Loucy (cell line): ENCODE measurements at regions not wholly inside any gene's neighbourhood (a gene's known extent, or its start where the extent isn't known, plus 50 kb on each side); places are given as distances from the start of the nearest gene placed in this dataset.

Experiments used
- EZH2phosphoT487 ChIP-seq: fragments of 200-600 bp; IDR thresholded peaks from 2 replicates; pipeline ENCODE4 v1.6.1; 2018; ENCODE audit warnings: antibody characterized with exemption, mild to moderate bottlenecking, moderate library complexity, borderline replicate concordance
- TF ChIP-seq, protein P1 (sequence below): fragments of 200-600 bp; sonication (generic); conservative IDR thresholded peaks from 2 replicates; pipeline ENCODE4 v1.5.1; 2014; ENCODE audit warnings: mild to moderate bottlenecking, antibody characterized with exemption, low read length

DNA sequence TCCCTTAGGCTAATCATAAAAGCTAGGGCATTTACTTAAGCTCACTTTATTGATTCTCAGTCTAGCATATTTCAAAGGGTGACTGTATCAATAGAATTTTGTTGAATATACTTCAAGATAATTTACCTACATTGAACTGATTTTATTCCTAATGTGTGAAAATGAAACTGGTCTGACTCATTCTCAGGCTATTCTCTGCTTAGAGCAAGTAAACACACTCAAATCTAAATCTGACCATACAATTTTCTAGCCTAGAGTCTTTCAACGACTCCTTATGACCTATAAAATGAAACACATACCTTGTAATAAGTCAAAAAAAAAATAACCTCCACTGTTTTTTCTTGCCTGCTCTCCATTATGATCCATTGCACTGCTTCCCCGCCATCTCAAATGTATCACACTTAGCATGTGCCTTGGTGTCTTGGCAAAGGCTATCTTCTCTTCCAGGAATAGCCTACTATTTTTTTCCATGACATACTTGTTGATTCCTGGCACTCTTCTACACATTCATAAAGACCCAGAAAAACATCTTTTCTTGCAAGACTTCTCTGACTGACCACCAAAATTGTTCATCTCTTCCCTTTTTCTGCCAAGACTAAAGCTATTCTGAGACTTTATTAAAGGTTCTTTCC, 965.1 kb upstream of the HS3ST1 start:
- TF ChIP-seq, protein P1, sequence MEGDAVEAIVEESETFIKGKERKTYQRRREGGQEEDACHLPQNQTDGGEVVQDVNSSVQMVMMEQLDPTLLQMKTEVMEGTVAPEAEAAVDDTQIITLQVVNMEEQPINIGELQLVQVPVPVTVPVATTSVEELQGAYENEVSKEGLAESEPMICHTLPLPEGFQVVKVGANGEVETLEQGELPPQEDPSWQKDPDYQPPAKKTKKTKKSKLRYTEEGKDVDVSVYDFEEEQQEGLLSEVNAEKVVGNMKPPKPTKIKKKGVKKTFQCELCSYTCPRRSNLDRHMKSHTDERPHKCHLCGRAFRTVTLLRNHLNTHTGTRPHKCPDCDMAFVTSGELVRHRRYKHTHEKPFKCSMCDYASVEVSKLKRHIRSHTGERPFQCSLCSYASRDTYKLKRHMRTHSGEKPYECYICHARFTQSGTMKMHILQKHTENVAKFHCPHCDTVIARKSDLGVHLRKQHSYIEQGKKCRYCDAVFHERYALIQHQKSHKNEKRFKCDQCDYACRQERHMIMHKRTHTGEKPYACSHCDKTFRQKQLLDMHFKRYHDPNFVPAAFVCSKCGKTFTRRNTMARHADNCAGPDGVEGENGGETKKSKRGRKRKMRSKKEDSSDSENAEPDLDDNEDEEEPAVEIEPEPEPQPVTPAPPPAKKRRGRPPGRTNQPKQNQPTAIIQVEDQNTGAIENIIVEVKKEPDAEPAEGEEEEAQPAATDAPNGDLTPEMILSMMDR, result no peak
- no peak for TF ChIP-seq EZH2phosphoT487
